ENCODE measurements at regions not wholly inside any gene's neighbourhood (a gene's known extent, or its start where the extent isn't known, plus 50 kb on each side); places are given as distances from the start of the nearest gene placed in this dataset.

- intact Hi-C loops (cut with DNase I) = no loop called here
- Histone ChIP-seq H3K4me1 (no peaks in the 10 kb centered on the region), H3K27ac (no peak overlapping the region), H3K9me3 (no peaks in the 10 kb centered on the region), H3K36me3 (no peaks in the 10 kb centered on the region), H3K27me3 (no peaks in the 10 kb centered on the region), H3K4me3 (no peak overlapping the region)
- ATAC-seq (no peak), DNase-seq (no peak)
- TF ChIP-seq CTCF (IDR thresholded peaks at IDR 0.05) = no peak
These were observed 103.0 kb upstream of the PCGF5 start for GRCh38 chr10:91117505-91117904.

GRCh38 chr10:91120348-91120747 lies 100.1 kb upstream of the PCGF5 start:
- Histone ChIP-seq H3K27ac (no peak overlapping the region), H3K27me3 (no peaks in the 10 kb centered on the region), H3K4me3 (no peak overlapping the region), H3K9me3 (no peaks in the 10 kb centered on the region), H3K4me1 (no peaks in the 10 kb centered on the region), H3K36me3 (no peaks in the 10 kb centered on the region)
- intact Hi-C loops (cut with DNase I) = no loop called here
- no peak for ATAC-seq
- DNase-seq = no peak
- no peak for TF ChIP-seq CTCF (IDR thresholded peaks at IDR 0.05)

GRCh38 chr10:91123261-91123660 lies 97.2 kb upstream of the PCGF5 start:
- DNase-seq (no peak), ATAC-seq (no peak)
- H3K4me3 ChIP-seq = no peak overlapping the region
- intact Hi-C loops (cut with DNase I) = no loop called here
- no peaks in the 10 kb centered on the region for H3K4me1 ChIP-seq
- H3K27me3 ChIP-seq = no peaks in the 10 kb centered on the region
- no peaks in the 10 kb centered on the region for H3K36me3 ChIP-seq
- no peaks in the 10 kb centered on the region for H3K9me3 ChIP-seq
- no peak for TF ChIP-seq CTCF (IDR thresholded peaks at IDR 0.05)
- no peak overlapping the region for H3K27ac ChIP-seq

- no peak overlapping the region for H3K27ac ChIP-seq
- no peaks in the 10 kb centered on the region for H3K9me3 ChIP-seq
- H3K4me1 ChIP-seq = no peaks in the 10 kb centered on the region
- TF ChIP-seq CTCF (IDR thresholded peaks at IDR 0.05) = no peak
- H3K36me3 ChIP-seq = no peaks in the 10 kb centered on the region
- H3K27me3 ChIP-seq = no peaks in the 10 kb centered on the region
- intact Hi-C loops (cut with DNase I) = no loop called here
- H3K4me3 ChIP-seq = no peak overlapping the region
- no peak for ATAC-seq
- no peak for DNase-seq
These were observed 96.4 kb upstream of the PCGF5 start for GRCh38 chr10:91124016-91124415.

- no peaks in the 10 kb centered on the region for H3K36me3 ChIP-seq
- no peak overlapping the region for H3K27ac ChIP-seq
- no peak for ATAC-seq
- H3K27me3 ChIP-seq = no peaks in the 10 kb centered on the region
- no peak for DNase-seq
- no peak overlapping the region for H3K4me3 ChIP-seq
- no peaks in the 10 kb centered on the region for H3K4me1 ChIP-seq
- intact Hi-C loops (cut with DNase I) = no loop called here
- TF ChIP-seq CTCF (IDR thresholded peaks at IDR 0.05) = no peak
- no peaks in the 10 kb centered on the region for H3K9me3 ChIP-seq
These were observed 94.0 kb upstream of the PCGF5 start for GRCh38 chr10:91126471-91126870.

GRCh38 chr10:91127341-91128082 lies 93.0 kb upstream of the PCGF5 start:
- ATAC-seq (no peak), DNase-seq (no peak)
- Histone ChIP-seq H3K9me3 (no peaks in the 10 kb centered on the region), H3K27me3 (no peaks in the 10 kb centered on the region), H3K4me1 (no peaks in the 10 kb centered on the region), H3K36me3 (no peaks in the 10 kb centered on the region), H3K27ac (no peak overlapping the region), H3K4me3 (no peak overlapping the region)
- intact Hi-C loops (cut with DNase I) = no loop called here
- TF ChIP-seq CTCF (IDR thresholded peaks at IDR 0.05) = no peak
